Hematopoietic multipotent progenitor cell treated with erythropoietin and hydrocortisone succinate and interleukin-3 and kit ligand, for 6 days (in vitro differentiated cells): ENCODE measurements at regions not wholly inside any gene's neighbourhood (a gene's known extent, or its start where the extent isn't known, plus 50 kb on each side); places are given as distances from the start of the nearest gene placed in this dataset.
"Not testable (repeated sequence)": the region's sequence is repeated elsewhere in the genome, so short reads cannot be mapped to it uniquely, and the experiment has no call there.

ENCODE experiments used
- DNase-seq: peaks from one replicate; pipeline ENCODE4 v3.0.0-alpha.2; 2015

DNA sequence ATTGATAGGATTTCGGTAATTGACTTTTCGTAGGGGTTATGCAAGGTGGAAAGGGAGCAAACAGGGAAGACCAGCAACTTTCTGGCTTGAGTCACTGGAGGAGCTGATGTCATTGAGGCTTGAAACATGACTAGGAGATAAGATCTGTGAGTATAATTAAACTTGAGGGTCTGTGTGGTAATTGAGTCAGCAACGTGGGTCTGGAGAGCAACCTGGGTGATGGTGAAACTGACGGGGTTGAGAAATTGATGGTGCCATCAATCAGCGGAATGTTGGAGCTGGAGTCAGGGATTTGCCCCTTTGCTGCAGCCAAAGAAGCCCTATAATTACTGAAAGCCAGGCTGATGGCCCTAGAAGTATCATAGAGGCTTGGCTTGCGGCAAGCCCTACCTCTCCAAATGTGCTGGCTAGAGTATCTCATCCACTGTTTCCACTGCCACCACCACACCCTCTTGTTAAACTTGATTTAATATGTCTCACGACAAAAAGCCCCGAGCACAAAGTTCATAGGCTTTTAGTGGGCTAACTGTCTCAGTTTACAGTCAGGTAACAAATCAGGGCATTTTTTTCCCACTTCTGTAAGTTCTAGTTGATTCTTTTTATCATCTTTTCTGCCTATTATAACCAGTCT is 186.9 kb upstream of the ELAC2 start:
- no peak for DNase-seq

DNA sequence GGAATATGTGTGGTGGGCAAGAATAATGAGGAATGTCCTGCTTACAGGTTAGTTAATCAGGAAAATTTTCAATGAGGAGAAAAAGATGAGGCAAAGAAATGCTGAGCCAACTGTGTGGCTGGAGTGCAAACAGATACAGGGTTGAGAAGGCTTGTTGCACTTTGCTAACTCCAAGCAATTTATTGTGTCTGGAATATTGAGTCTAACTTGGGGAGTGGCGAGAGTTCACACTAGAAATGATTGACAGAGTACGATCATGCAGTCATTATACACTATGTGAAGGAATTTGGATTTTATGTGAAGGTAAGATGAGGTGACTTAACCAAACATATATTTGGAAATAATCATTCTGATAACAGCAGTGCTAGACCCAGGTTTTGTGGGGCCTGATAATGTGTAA is 185.0 kb upstream of the ELAC2 start:
- no peak for DNase-seq

DNA sequence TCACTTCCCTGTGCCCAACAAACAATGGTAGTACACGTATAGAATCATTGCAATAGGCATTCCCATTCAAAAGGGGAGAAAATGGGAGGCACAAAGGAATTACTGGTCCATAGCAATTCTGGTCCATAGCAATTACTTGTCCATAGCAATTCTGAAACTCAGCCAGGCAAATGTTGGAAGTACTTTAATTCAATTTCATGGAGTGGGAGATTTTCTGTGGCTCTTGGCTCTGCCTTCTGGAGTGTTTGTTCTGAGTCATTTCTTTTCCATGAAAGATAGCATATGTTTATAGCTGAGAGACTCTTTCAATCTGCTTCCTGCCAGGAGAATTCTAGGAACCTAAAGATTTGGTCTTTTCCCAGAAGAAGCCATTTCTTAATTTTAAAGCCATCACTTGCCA is 182.8 kb upstream of the ELAC2 start:
- DNase-seq, result no peak

DNA sequence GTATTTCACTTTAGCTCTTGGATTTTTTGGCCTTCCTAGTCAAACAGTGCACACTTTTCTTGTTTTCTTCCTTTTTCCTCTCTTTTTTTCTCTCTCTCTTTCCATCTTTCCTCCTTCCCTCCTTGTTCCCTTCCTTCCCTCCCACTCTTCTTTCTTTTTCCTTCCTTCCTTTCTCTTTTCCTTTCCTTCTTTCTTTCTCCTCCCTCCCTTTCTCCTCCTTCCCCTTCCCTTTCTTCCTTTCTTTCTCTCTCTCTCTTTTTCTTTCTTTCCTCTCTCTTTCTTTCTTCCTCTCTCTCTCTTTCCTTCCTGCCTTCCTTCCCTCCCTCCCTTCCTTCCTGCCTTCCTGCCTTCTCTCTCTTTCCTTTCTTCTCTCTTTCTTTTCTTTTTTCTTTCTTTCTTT is 181.6 kb upstream of the ELAC2 start:
- DNase-seq, result no peak

DNA sequence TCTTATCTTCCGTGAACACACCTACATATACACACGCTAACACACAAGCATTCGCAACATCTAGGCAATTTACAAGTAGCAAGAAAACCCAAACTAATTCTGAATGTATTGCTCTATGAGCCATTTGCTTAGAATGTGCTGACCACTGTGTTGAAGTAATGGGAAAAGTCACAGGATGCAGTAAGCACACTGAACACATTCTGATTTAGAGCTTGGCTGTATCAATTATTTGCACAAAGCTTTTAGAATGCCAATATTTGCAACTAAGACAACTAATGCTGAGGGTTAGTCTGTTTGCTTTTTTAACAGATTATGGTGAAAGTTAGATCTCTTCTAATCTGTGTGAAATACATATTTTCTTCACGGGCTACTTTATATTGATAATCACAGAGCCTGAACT is 179.8 kb upstream of the ELAC2 start:
- DNase-seq, result no peak

DNA sequence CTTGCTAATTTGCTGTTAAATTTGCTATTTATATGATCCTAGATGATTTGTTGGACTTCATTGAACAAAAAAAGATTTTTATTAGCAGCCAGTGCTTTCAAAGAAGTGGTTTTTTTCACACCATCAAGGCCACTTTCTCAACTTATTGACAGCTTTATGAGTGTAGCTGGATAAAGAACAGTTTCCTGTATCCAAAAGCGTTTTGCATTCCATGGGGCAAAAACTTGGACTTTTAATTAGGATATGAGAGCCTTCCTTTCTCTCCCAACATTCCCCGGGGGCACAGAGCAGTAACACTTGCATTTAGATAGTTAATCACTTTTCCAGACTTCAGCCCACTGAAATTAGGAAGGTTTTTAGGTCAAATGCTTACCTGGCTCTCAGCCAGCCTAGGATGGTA is 177.1 kb upstream of the ELAC2 start:
- DNase-seq, result no peak

DNA sequence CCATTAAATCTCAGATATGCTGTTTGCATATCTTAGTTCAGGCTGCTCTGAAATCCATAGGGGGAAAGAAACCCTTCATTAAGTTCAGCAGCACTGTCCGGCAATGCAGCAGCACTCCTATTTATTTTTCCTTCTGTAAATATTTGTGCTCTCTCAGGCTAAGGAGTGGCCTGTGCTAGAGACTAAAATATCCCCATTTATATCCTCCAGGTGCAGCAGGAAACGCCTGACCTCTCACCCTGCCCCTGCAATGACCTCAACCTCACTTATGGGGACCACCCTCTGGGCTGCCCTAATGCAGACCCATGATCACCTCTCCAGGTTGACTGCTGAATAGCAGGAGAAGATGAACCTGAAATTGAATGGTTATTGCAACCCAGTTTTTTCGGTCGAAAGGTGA is 165.0 kb upstream of the ELAC2 start:
- DNase-seq, result no peak

DNA sequence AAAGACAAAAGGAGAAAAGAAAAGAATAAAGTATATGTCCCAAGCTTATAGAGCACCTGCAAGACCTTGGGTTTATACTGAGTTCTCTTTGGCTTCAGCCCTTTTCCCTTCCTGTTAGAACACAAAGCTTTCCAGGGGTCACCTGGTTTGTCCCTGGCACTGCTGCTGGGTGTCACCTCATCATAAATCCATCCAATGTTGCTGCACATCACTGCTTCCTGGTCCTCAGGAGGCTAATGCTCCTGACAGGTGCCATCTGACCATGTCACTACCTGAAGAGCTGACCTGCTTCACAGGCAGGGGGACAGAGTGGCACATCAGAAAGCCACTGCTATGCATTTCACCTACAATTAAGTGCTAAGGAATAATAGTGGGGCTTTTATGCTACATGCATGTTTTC is 164.6 kb upstream of the ELAC2 start:
- no peak for DNase-seq

DNA sequence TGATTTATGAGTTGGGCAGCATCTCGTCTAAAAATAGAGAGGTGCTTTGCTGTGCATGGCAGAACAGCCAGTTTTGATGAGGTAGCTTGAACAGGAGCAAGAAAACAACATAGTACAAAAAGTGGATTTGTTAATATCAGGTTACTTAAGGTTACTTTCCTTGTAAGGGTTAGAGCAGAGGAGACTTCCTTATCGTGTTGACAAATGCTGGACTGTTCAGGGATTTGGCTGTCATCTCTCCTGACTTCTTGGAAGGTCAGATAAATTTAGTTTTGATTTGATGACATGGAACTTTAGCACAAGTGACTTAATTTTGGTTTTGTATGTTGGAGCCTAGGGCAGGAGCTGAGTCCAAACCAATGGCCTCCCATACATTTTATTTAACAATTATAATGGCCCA is 163.9 kb upstream of the ELAC2 start:
- no peak for DNase-seq

DNA sequence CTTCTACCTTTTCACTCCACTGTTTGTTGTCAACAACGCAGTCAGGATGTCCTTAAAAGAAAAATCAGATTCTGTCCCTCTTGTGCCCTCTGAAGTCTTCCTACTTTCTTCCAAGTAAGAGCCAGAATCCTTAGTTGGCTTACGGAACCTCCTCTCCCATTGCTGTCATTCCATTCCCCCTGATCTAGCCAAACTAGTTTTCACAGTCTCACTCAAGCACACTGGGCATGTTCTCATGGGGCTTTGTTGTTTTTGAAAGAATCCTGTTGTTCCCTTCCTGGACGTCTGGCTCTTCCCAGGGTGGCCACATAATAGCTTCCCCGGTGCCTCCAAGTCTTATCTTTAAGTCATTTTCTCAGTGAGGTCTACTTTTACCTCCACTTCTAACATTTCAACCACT is 158.6 kb upstream of the ELAC2 start:
- DNase-seq, result no peak

DNA sequence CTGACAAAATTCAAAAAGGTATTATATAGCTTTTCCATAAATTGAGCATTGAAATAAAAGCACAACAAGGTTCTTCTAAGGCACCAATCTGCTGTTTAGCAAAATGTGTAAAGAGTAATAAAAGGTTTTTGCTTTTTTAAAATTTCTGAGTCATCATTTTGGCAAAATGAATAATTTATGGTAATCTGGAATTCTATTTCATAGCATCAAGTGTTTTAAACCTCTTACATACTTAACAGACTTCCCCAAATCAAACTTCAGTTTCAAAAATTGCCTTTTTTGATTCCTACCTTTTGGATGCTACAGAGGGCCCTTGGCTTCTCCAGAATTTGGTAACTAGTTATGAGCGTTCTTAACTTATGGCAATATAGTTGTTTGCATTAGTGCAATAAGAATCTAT is 154.0 kb upstream of the ELAC2 start:
- no peak for DNase-seq

DNA sequence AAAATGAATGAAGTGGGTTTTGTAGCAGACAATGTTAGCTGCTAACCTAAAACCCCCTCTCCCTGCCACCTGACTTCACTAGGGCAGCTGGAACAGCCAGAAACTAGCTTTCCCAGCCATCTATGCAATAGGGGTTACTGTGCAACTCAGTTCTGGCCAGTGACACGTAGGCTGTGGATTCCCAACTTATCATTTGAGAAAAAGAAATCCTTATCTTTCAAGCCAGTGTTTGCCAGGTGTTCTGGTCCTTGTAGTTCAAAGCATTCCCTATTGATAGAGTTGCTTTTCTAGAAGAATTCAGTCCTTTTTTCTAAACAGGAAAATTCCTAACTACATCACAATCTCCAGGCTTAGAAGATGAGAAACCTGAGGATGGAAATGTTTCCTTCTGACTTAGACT is 144.5 kb upstream of the ELAC2 start:
- DNase-seq, result no peak

DNA sequence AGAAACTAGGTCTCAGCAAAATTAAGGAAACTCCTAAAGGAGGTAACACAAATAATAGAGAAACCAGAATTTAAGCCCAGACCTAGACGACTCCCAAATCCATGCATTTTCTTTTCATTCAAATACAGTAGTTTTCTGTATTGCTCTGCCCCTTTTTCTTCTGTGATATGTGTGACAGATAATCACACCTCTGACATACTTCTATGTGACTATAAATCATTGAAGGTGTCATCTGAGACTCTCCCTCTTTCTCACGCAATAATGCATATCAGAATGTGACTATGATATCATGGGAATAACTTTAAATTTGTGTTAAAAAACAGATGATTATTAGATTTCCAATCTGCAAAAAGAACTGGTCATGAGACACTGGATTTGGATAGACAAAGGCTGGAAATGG is 143.0 kb upstream of the ELAC2 start:
- DNase-seq, result no peak

DNA sequence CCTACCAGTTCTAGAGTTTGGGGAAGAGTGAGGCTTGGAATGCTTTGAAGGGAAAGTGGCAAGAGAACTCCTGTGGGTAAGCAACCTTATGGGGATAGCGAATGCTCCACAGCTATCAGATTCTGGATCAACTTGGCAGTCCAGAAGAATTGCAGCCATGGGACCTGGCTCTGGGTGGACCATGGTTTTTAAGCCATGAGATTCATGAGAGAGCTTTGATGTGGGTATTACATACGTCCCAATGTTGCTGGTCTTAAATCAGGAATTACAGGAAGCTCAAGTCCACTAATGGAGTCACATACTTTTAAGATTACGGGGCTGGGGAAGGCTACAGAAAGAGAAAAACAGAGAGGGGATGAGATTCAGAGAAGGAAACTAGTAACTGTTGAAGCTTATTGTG is 142.5 kb upstream of the ELAC2 start:
- no peak for DNase-seq

DNA sequence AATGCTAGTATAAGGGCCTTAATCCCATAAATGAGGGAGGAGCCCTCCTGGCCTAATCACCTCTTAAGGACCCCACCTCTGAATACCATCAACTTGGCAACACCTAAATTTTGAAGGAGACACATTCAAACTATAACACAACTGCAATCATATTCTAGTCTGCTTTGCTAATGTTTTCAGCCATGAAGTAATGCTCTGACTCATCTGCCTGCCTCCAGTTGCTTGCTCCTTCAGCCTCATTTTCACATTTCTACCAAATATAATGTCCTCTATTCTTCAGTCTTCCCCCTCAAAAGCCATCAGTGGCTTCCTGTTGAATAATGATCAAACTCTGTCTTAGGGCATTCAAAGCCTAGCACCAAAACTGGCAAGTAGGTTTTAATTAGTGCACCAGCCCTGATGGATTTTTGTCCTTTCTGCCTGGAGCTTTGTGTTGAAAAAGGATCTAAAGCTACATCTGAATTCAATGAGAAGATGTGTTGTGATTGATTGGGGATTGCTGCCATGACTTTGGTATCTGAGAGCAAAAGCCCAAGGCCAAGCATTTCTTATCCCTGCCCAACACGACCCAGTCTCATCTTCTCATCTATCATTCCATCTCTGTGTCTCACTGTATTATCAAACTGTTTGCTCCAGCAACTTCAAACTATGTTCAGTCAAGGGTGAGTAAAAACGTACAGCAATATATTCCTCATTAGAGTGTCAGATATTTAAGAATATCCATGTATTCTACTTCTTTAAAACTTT is 140.8 kb upstream of the ELAC2 start:
- DNase-seq, result no peak

DNA sequence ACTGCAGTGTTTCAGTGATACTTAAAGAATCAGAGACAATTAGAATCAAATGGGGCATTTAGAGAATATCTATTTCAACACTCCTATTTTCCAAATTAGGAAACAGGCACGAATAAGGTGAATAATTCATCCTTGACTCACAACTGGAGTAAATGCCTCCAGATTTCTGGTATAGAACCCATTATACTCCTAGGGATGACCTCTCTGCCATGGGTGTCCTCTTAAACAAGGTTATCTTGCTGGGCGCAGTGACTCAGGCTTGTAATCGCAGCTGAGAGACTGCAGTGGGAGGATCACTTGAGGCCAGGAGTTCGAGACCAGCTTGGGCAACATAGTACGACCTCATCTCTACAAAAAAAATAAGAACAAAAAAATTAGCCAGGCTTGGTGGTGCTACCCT is 139.8 kb upstream of the ELAC2 start:
- DNase-seq, result no peak

DNA sequence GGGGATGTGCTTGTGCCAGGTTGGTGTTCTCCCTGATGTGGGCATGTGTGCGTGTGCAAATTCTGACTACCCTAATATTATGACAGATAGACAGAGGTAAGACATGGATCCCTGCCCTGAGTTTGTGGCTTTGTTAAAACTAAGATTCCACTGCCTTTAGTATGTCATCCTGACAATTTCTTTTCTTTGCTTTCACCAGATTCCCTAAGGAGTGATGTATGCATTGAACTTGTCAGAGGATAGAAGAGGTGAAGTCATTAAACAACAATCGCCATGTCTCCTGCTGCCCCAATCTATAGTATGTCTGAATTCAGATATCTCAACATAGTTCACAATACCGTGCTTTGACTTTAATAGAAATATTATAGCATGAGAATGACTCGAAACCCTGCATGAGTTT is 137.1 kb upstream of the ELAC2 start:
- no peak for DNase-seq

DNA sequence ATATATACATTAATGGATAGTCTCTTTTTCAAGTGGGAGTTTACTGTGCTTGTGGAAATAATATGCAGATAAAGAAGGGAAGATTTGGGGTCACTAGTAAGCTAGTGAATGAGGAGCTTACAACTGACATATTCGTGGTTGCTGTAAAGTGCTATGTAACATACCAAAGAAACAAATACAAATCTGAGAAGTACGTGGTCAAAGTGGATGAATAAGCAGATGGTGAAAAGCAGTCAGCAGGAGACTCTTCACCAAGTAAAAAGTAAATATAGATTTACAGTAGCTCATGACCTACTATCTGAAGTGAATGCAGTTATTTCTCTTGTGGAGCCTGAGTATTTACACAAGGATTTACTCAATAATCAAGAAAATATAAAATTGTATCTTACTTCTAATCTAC is 136.6 kb upstream of the ELAC2 start:
- DNase-seq, result no peak

DNA sequence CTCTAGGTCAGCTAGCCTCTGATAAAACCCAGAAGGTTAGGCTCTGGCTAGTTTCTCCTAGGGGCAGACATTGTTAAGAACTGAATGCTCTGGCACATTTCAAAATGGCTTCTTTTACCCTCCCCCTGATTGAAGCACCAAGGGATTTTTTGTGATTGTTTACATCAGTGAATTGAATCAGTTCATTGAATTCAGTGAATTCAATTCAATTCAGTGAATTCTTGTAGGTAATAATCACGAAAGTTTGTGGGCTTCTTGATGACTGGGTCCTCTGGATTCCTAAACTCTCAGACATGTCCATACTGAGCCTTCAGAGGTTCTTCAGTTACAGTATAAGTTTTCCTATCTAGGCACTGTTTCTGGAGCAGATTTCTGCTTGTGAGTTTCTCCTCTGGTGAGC is 135.2 kb upstream of the ELAC2 start:
- DNase-seq, result no peak

DNA sequence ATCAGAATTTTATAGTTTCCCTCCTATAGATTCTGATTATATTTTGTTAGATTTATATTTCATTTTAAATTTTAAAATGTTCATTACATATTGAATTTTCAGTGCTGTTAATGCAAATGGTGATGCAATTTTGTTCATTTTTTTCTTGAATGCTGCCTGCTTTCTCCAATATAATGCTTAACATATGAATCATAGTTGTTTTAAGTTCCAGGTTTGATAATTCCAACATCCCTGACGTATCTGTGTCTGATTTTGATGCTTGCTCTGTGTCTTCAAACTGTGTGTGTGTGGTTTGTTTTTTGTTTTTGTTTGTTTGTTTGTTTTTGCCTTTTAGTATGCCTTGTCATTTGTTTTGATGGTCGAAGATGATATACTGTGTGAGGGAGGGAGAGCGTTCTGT is 134.7 kb upstream of the ELAC2 start:
- no peak for DNase-seq

DNA sequence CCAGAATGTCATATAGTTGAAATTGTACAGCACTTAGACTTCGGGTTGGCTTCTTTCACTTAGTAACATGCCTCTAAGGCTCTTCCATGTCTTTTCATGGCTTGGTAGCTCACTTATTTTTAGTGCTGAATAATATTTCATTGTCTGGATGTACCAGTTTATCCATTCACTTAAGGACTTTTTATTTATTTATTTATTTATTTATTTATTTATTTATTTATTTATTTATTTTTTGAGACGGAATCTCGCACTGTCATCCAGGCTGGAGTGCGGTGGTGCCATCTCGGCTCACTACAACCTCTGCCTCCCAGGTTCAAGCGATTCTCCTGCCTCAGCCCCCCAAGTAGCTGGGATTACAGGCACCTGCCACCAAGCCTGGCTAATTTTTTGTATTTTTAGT is 132.9 kb upstream of the ELAC2 start:
- not testable (repeated sequence) for DNase-seq

DNA sequence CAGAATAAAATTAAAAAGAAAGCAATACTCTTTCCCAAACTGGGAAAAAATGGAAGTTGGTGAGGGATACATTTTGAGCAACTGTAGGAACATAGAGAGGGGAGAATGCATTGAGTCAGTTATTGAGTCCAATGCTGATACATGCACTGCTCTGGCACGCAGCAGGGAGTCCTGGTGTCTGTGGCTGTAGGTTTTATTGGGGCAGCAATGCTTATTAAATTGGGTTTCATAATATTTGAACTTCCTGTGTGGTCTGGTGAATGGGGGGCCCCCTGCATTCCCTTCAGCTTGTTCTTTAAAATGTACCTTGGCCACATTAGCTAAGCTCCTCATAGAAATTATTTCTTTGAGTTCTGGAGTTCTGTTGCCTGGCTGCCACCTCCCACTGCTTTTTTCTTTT is 125.2 kb upstream of the ELAC2 start:
- DNase-seq, result no peak

DNA sequence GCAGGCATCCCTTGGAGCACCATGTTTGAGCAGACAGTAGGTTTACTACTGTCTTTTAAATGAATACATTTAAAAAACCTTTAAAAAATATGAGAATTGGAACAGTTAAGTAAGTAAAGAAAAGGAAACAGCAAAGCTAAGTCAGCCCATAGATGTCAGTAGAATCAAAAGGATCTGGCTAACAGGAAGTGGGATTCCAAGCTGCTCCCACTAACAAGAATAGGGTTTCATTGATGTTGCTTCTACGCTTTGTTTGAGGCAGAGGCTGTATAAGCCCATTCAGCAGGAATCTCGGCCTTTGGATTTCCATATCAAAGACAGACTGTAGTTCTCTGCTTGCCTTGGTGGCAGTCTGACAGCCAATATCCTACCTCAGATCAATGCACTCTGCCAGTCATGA is 122.9 kb upstream of the ELAC2 start:
- DNase-seq, result no peak

DNA sequence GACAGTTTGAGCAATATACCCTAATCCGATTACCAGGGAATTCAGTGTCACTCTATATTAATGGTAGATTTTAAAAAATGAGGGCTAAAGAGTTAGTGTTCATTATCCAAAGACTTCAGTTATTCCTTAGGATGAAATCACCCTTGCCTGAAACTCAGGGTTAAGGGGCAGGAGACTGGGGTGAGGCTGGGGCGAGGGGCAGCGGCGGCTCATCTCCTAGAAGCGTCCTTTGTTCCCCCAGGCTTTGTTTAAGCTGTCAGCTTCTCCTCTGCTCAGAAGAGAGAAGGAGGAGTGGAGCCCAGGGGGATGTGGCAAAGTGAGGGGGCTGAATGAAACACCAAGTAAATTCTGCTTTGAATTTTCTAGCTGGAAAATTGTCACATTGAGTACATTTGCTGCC is 117.7 kb upstream of the ELAC2 start:
- no peak for DNase-seq

DNA sequence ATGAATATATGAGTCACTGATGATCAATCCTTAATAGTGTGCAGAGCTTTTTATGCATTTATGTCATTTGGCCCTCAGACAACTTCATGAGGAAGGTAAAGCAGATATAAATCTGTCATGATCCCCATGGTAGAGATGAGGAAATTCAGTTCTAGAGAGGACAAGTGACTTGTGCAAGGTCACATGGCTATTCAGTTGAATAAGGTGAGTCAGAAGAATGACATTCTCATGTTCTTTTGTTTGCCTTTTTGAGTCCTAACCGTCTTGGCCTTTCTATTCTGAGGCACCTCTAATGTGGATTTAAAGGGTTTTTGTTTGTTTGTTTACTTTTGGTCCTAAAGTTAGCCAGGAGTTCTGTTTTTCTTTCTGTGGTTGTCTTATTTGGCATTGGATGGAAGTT is 116.2 kb upstream of the ELAC2 start:
- DNase-seq, result no peak
